ENCODE measurements at regions not wholly inside any gene's neighbourhood (a gene's known extent, or its start where the extent isn't known, plus 50 kb on each side); places are given as distances from the start of the nearest gene placed in this dataset.

DNA sequence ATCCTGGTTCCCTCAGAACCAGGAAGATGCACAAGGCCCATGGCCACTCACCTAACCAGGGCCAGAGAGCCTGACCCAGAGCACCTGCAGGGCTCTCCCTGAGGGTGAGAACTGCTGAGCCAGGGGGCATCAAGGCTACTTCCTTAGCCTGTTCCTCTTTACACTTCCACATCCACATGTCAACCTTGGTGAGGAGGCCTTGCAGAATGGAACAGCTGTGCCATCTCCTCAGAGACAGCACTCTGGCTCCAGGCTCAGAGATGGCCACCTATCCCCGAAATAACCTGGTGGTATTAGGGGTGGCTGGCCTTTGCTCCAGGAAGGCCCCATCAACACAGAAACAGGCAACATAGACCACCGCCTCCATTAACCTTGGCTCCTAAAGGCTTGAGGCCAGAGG lies 473.0 kb downstream of the RPS24 start:
- Histone ChIP-seq H3K36me3 (ENCODE audit: control insufficient read depth in 1 of 2, insufficient read depth in 2 of 2, low read length in 2 of 2) (no peaks in the 10 kb centered on the region), H3K4me1 (ENCODE audit: control insufficient read depth in 1 of 2, insufficient read depth in 2 of 2, low read length in 2 of 2) (no peaks in the 10 kb centered on the region), H3K27me3 (ENCODE audit: control insufficient read depth in 1 of 2, insufficient read depth in 2 of 2, low read length in 2 of 2) (no peaks in the 10 kb centered on the region), H3K27ac (ENCODE audit: low read depth, low read length) (no peak overlapping the region), H3K9me3 (ENCODE audit: control insufficient read depth in 1 of 2, low read length in 2 of 2) (no peaks in the 10 kb centered on the region), H3K4me3 (ENCODE audit: low read depth in 1 of 2, low read length in 2 of 2) (no peak overlapping the region), H3K9ac (ENCODE audit: low read depth in 1 of 2, low read length in 2 of 2) (no peak overlapping the region)

DNA sequence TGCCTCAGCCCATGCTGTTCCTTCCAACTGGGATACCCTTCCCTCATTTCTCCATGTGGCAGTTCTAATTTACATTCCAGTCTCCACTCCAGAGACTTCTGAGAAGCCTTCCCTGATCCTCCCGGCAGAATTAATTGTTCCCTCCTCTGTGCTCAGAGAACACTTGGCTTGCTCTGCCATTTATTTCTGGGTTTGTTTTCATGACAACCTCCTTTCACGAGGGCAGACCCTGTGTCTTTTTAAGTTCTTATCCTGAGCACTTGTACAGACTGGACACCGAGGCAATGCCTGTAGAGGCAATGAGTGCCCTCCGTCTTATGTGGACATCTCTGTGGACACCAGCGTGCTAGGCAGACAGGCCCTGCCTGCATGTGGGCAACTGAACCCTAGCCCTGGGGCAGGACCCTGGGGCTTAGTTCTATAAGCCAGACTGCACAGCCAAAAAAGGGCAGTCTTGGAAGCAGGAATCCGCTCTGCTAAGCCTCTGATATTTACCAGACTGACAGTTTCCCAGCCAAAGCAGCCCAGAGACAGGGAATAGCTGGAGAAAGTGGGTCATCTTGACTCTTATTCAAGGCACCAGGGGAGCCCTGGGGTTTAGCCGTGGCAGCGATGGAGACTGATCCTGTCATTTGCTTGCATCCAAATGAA lies 474.0 kb downstream of the RPS24 start:
- Histone ChIP-seq H3K27me3 (ENCODE audit: control insufficient read depth in 1 of 2, insufficient read depth in 2 of 2, low read length in 2 of 2) (no peaks in the 10 kb centered on the region), H3K4me1 (ENCODE audit: control insufficient read depth in 1 of 2, insufficient read depth in 2 of 2, low read length in 2 of 2) (no peaks in the 10 kb centered on the region), H3K27ac (ENCODE audit: low read depth, low read length) (no peak overlapping the region), H3K9me3 (ENCODE audit: control insufficient read depth in 1 of 2, low read length in 2 of 2) (no peaks in the 10 kb centered on the region), H3K4me3 (ENCODE audit: low read depth in 1 of 2, low read length in 2 of 2) (no peak overlapping the region), H3K9ac (ENCODE audit: low read depth in 1 of 2, low read length in 2 of 2) (no peak overlapping the region), H3K36me3 (ENCODE audit: control insufficient read depth in 1 of 2, insufficient read depth in 2 of 2, low read length in 2 of 2) (no peaks in the 10 kb centered on the region)

DNA sequence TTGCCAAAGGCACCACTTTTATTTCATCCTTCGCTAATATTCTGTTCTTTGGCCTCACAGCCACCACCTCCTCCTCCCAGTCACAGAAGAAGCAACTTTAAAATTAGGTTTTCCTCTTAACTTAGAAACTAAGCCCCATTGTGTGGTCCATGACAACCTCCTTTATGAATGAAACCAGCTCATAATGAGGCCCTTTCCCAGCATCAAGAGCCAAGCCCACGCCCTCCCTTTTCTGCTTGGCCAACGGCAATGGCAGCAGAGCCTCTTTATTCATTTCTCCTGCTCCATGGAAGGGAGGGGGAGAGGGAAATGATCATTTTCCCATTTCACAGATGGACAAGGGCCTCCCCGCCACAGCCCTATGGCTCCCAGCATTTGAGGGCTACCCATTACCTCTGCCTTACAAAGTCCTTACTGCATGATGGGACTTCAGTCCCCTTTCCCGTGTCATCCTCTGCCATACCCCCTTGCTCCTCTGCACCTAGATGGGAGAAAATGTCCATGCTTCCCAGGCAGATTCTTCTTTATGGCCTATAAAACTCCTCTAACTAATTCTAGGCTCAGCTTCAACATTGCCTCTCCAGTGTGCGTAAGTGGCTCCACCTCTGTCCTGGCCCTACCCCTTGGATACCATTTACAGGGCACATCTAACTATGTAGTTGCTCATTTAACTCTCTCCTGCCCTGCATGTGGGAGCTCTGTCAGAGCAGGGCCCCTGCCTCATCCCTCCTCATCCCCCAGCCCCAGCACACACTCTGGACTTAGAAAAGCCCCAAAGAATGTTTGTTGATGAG lies 475.5 kb downstream of the RPS24 start:
- H3K4me1 ChIP-seq (ENCODE audit: control insufficient read depth in 1 of 2, insufficient read depth in 2 of 2, low read length in 2 of 2), result no peaks in the 10 kb centered on the region
- no peak overlapping the region for H3K9ac ChIP-seq (ENCODE audit: low read depth in 1 of 2, low read length in 2 of 2)
- no peak overlapping the region for H3K4me3 ChIP-seq (ENCODE audit: low read depth in 1 of 2, low read length in 2 of 2)
- no peaks in the 10 kb centered on the region for H3K36me3 ChIP-seq (ENCODE audit: control insufficient read depth in 1 of 2, insufficient read depth in 2 of 2, low read length in 2 of 2)
- H3K27me3 ChIP-seq (ENCODE audit: control insufficient read depth in 1 of 2, insufficient read depth in 2 of 2, low read length in 2 of 2), result no peaks in the 10 kb centered on the region
- no peaks in the 10 kb centered on the region for H3K9me3 ChIP-seq (ENCODE audit: control insufficient read depth in 1 of 2, low read length in 2 of 2)
- H3K27ac ChIP-seq (ENCODE audit: low read depth, low read length), result no peak overlapping the region

DNA sequence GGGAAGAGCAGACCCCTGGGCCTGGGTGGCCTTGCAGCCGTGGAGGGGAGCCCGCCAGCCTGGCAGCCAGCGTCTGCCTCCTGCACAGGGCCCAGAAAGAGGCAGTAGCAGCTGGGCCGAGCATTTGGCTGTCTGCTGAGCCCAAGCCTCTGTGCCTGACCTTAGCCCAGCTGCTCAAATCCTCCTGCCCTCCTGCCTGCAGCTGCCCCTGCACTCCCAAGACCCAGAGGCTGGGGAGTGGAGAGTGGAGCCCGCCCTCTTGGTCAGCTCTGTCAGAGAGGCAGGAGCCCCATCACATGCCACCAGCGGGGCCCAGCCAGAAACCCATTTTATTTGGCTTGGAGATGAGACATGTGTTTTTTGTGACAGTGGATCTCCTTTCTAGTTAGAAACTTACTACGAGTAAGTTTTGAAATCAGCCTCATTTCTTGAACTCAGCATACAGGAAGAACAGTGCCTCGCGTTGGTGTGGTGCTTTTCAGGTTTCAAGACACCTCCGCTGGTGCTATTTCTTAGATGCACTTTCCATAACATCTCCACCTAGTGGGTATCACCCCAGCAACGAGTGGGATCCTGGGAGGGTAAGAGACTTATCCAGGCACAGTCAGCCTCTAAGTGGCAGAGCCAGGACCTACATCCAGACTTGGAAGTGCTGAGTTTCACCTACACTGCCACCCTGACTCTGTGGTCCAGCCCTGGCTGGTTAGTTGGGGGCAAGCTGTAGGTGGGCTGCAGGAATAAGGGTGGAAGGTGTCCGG lies 477.1 kb downstream of the RPS24 start:
- no peak overlapping the region for H3K4me3 ChIP-seq (ENCODE audit: low read depth in 1 of 2, low read length in 2 of 2)
- H3K4me1 ChIP-seq (ENCODE audit: control insufficient read depth in 1 of 2, insufficient read depth in 2 of 2, low read length in 2 of 2), result no peaks in the 10 kb centered on the region
- no peaks in the 10 kb centered on the region for H3K27me3 ChIP-seq (ENCODE audit: control insufficient read depth in 1 of 2, insufficient read depth in 2 of 2, low read length in 2 of 2)
- no peaks in the 10 kb centered on the region for H3K36me3 ChIP-seq (ENCODE audit: control insufficient read depth in 1 of 2, insufficient read depth in 2 of 2, low read length in 2 of 2)
- no peaks in the 10 kb centered on the region for H3K9me3 ChIP-seq (ENCODE audit: control insufficient read depth in 1 of 2, low read length in 2 of 2)
- H3K9ac ChIP-seq (ENCODE audit: low read depth in 1 of 2, low read length in 2 of 2), result no peak overlapping the region
- no peak overlapping the region for H3K27ac ChIP-seq (ENCODE audit: low read depth, low read length)

DNA sequence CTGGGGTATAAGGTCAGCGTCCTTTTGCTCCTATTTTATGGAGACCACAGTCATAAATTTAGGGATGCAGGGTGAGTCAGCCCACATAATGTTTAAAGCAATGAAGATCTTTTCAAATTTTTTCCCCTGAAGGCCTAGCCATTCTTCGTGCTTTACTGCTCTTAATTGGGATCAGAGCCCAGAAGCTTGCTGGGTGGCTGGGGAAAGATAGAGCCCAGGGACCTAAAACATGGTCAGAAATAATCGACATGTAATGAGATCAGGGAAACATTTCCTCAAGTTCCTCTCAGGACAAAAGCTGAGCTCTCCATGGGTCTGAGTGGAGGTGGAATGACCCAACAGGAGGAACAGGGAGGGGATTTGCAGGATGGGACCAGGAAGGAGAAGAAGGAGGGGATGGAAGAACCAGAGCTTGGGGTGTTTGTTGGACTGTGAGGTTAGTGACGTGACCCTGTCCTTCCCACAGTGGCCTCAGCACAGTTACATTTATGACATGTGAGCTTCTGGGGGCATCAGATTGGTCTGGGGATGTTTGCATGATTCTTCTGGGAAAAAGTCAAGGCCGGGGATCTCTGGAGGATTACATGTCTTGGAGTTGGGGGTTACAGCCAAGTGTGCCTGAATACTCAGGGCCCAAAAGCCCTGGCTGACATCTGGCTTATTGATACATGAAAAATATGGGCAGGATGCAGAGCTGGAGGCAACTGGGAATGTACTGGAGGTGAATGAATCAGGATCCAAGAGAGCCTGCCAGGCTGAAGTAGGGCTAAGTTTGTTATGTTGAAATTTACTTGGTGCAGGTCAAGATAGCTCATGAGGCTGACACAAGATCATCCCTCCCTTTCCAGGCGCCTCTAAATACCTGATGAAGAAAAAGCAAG lies 477.9 kb downstream of the RPS24 start:
- Histone ChIP-seq H3K9ac (ENCODE audit: low read depth in 1 of 2, low read length in 2 of 2) (no peak overlapping the region), H3K36me3 (ENCODE audit: control insufficient read depth in 1 of 2, insufficient read depth in 2 of 2, low read length in 2 of 2) (no peaks in the 10 kb centered on the region), H3K9me3 (ENCODE audit: control insufficient read depth in 1 of 2, low read length in 2 of 2) (no peaks in the 10 kb centered on the region), H3K4me1 (ENCODE audit: control insufficient read depth in 1 of 2, insufficient read depth in 2 of 2, low read length in 2 of 2) (no peaks in the 10 kb centered on the region), H3K27ac (ENCODE audit: low read depth, low read length) (no peak overlapping the region), H3K4me3 (ENCODE audit: low read depth in 1 of 2, low read length in 2 of 2) (no peak overlapping the region), H3K27me3 (ENCODE audit: control insufficient read depth in 1 of 2, insufficient read depth in 2 of 2, low read length in 2 of 2) (no peaks in the 10 kb centered on the region)

DNA sequence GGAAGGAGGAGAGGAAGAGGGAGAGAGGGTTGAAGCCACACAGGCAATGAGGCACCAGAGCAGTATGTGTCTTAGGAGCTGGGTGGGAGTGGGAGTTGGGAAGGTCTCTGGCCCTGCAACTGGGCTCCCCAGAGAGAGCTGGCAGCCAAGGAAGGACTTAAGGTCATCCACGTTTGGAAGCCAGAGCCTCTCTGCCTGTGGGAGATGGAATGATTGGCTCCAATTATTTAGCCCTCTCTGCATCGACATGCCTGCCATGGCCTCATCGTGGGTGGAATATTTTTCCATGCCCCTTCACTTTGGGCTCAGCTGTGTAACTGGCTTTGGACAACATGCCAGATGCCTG lies 478.5 kb downstream of the RPS24 start:
- Histone ChIP-seq H3K9me3 (ENCODE audit: control insufficient read depth in 1 of 2, low read length in 2 of 2) (no peaks in the 10 kb centered on the region), H3K4me1 (ENCODE audit: control insufficient read depth in 1 of 2, insufficient read depth in 2 of 2, low read length in 2 of 2) (no peaks in the 10 kb centered on the region), H3K27ac (ENCODE audit: low read depth, low read length) (no peak overlapping the region)

DNA sequence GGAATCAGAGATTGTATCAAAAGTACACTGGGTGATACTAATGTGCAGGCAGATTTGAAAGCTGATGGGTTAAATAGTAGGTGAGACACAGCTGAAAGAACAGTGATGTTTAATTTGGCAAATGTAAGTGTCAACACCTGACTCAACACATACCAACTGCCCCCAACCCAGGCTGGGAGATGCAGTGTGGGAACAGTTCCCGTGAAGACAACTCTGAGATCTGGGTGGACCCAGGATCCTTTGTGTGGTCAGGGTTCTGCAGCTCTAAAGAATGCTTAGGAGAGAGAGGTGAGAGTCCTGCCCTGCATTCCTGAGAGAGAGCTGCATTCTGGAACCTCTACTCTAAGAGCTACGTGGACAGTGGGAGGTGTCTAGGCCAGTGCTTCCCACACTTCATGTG lies 479.7 kb downstream of the RPS24 start:
- no peaks in the 10 kb centered on the region for H3K36me3 ChIP-seq (ENCODE audit: control insufficient read depth in 1 of 2, insufficient read depth in 2 of 2, low read length in 2 of 2)
- no peaks in the 10 kb centered on the region for H3K4me1 ChIP-seq (ENCODE audit: control insufficient read depth in 1 of 2, insufficient read depth in 2 of 2, low read length in 2 of 2)
- H3K4me3 ChIP-seq (ENCODE audit: low read depth in 1 of 2, low read length in 2 of 2), result no peak overlapping the region
- no peak overlapping the region for H3K9ac ChIP-seq (ENCODE audit: low read depth in 1 of 2, low read length in 2 of 2)
- no peaks in the 10 kb centered on the region for H3K9me3 ChIP-seq (ENCODE audit: control insufficient read depth in 1 of 2, low read length in 2 of 2)
- no peaks in the 10 kb centered on the region for H3K27me3 ChIP-seq (ENCODE audit: control insufficient read depth in 1 of 2, insufficient read depth in 2 of 2, low read length in 2 of 2)
- H3K27ac ChIP-seq (ENCODE audit: low read depth, low read length), result no peak overlapping the region

More for the DNA sequence above, 478.5 kb downstream of the RPS24 start:
- no peak overlapping the region for H3K9ac ChIP-seq (ENCODE audit: low read depth in 1 of 2, low read length in 2 of 2)
- H3K27me3 ChIP-seq (ENCODE audit: control insufficient read depth in 1 of 2, insufficient read depth in 2 of 2, low read length in 2 of 2), result no peaks in the 10 kb centered on the region
- H3K4me3 ChIP-seq (ENCODE audit: low read depth in 1 of 2, low read length in 2 of 2), result no peak overlapping the region
- H3K36me3 ChIP-seq (ENCODE audit: control insufficient read depth in 1 of 2, insufficient read depth in 2 of 2, low read length in 2 of 2), result no peaks in the 10 kb centered on the region

DNA sequence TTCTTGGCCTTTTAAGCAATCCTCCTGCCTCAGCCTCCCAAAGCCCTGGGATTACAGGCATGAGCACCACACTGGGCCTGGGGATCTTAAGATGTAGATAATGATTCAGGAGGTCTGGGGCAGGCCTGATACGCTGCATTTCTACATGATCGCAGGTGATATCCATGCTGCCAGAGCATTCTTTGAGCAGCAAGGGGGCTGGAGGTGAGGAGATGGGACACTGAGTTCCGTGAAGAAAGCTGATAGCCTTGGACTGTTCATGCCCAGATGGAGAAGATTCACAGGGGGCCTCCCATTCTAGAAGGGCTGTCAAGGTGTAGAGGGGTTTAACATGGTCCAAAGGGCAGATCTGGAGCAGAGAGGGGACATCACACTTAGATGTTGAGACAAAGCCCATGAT lies 480.3 kb downstream of the RPS24 start:
- no peak overlapping the region for H3K27ac ChIP-seq (ENCODE audit: low read depth, low read length)
- H3K36me3 ChIP-seq (ENCODE audit: control insufficient read depth in 1 of 2, insufficient read depth in 2 of 2, low read length in 2 of 2), result no peaks in the 10 kb centered on the region
- no peak overlapping the region for H3K9ac ChIP-seq (ENCODE audit: low read depth in 1 of 2, low read length in 2 of 2)
- H3K9me3 ChIP-seq (ENCODE audit: control insufficient read depth in 1 of 2, low read length in 2 of 2), result no peaks in the 10 kb centered on the region
- H3K4me3 ChIP-seq (ENCODE audit: low read depth in 1 of 2, low read length in 2 of 2), result no peak overlapping the region
- no peaks in the 10 kb centered on the region for H3K4me1 ChIP-seq (ENCODE audit: control insufficient read depth in 1 of 2, insufficient read depth in 2 of 2, low read length in 2 of 2)
- no peaks in the 10 kb centered on the region for H3K27me3 ChIP-seq (ENCODE audit: control insufficient read depth in 1 of 2, insufficient read depth in 2 of 2, low read length in 2 of 2)

DNA sequence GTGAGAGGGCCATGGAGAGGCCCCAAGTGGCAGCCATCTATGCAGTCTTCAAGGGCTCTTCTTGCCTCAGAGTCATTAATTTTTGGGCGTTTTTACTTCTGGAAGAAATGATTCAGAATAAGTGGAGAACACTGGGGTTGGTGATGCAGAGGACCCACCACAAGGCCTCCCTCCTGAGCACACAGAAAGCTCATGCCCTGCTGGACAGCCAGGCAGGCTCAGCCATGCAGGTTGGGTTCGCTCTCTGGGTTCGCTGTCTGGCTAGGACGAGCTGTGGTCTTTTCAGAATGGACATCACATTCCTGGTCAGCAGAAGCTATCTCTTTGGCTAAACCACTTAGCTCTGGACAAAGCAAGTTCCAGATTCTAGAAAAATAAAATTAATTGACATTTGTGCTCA lies 480.8 kb downstream of the RPS24 start:
- no peaks in the 10 kb centered on the region for H3K36me3 ChIP-seq (ENCODE audit: control insufficient read depth in 1 of 2, insufficient read depth in 2 of 2, low read length in 2 of 2)
- H3K27me3 ChIP-seq (ENCODE audit: control insufficient read depth in 1 of 2, insufficient read depth in 2 of 2, low read length in 2 of 2), result no peaks in the 10 kb centered on the region
- H3K4me1 ChIP-seq (ENCODE audit: control insufficient read depth in 1 of 2, insufficient read depth in 2 of 2, low read length in 2 of 2), result no peaks in the 10 kb centered on the region
- H3K4me3 ChIP-seq (ENCODE audit: low read depth in 1 of 2, low read length in 2 of 2), result no peak overlapping the region
- H3K9me3 ChIP-seq (ENCODE audit: control insufficient read depth in 1 of 2, low read length in 2 of 2), result no peaks in the 10 kb centered on the region
- H3K27ac ChIP-seq (ENCODE audit: low read depth, low read length), result no peak overlapping the region
- H3K9ac ChIP-seq (ENCODE audit: low read depth in 1 of 2, low read length in 2 of 2), result no peak overlapping the region
